HS-5 (cell line): ENCODE measurements at regions not wholly inside any gene's neighbourhood (a gene's known extent, or its start where the extent isn't known, plus 50 kb on each side); places are given as distances from the start of the nearest gene placed in this dataset.

Experiments used
- DNase-seq: peaks from one replicate; pipeline ENCODE4 v3.0.0-alpha.2; 2012; ENCODE audit warnings: low read depth

- DNase-seq, result no peak
Measured at GRCh38 chr4:129897111-129897510, 801.2 kb downstream of the C4orf33 start.

DNA sequence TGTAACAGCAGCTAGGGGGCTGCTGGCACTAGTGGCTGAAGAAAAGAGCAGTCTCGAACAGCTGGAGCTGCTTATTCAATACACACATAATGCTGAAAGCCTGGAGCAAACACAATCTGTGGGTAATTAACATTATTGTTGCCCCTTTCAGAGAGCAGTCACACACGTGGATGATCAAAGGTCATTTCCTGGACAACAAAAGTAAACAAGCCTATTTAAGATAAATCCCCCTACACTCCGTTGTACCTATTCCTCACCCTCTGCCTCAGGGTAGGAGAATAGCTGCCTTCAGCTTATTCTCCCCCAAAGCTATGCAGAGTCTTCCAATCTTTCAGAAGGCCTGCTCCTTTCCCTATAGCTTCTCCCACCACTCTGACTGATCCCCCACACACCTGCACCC lies 803.9 kb downstream of the C4orf33 start:
- DNase-seq, result no peak

DNA sequence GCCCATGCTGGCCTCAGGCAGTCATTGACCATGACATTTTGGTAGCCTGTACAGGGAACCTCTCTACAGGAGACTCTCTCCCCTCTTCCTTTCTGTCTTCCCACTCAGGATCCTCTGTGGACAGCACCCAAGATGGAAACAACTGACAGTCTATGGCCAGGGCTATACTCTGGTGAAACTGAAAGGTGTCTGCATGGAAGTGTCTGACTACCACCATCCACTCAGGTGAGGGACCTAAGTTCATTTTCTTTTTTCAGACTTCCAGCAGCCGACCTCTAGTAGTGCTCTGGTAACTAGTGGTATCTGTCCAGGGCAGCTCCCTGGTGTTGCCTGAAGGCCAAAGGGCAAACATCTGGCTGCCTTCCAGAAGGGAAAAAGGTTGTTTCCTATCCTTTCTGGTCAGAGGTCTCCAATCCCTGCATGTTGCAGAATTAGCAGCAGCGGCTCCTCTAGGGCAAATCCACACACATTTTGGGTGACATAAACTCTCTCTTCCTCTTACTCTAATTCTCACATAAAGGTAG lies 804.5 kb downstream of the C4orf33 start:
- no peak for DNase-seq

- DNase-seq, result no peak
Measured at GRCh38 chr4:129901205-129901604, 805.3 kb downstream of the C4orf33 start.

DNA sequence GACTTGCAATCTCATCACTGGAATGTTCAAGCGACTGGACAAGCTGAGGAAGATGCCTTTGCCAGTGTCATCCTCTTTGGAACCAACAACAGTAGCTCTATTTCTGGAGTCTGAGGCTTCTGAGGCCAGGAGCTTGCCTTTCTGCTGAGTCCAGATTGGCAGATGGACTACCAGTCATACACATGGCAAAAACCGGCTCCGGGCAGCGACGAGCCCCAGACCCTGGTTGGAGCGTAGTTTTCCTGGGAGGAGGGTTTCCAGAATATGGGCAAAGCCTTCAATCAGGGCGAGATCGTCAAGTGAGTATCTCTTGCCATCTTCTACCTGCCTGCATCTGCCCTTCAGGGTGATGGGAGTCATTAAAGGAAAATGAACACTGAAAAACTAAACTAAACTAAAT lies 807.9 kb downstream of the C4orf33 start:
- DNase-seq, result no peak

GRCh38 chr4:129905256-129905655 lies 809.3 kb downstream of the C4orf33 start:
- no peak for DNase-seq

DNA sequence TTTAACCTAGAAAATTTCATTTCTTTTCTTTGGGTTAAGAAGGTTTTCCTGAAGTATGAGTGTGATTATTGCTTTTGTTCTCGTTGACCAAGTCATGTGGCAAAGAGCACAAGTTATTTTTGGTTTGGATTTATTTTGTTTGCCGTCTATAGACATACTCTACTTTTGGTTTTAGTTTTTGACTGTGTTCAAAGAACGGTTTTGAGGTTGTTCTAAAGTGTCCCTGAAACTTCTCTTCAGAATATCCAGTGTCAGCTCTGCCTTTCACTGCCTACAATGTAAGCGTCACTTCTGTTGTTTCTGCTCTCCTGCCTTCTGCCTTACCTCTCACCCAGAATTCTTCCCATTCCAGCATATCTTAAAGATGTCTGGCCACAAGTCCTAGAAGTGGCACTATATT lies 812.2 kb downstream of the C4orf33 start:
- no peak for DNase-seq

GRCh38 chr4:129916991-129917390 lies 821.0 kb downstream of the C4orf33 start:
- DNase-seq, result no peak

DNA sequence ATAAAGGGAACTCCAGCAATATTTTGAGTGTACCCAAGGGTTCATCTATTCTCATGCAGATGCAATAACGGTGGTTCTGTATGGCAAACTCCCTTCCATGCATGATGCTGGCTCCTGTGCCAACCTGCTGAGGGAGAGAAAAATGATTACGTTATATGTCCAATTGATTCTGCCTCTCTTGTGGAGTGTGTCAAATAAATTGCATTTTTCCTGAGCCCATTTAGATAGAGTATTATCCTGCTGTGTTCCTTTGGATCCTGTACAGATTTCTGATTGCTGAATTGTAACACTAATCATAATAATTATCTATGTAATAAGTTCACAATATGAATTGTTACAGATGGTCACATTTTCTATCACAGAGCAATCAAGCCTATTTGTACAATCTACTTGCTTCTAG lies 821.7 kb downstream of the C4orf33 start:
- DNase-seq, result no peak

- DNase-seq, result no peak
Measured at GRCh38 chr4:129926936-129927335, 831.0 kb downstream of the C4orf33 start.

GRCh38 chr4:129929052-129929451 lies 833.1 kb downstream of the C4orf33 start:
- no peak for DNase-seq

GRCh38 chr4:129929984-129930383 lies 834.0 kb downstream of the C4orf33 start:
- no peak for DNase-seq

GRCh38 chr4:129950217-129950616 lies 854.3 kb downstream of the C4orf33 start:
- DNase-seq, result no peak

DNA sequence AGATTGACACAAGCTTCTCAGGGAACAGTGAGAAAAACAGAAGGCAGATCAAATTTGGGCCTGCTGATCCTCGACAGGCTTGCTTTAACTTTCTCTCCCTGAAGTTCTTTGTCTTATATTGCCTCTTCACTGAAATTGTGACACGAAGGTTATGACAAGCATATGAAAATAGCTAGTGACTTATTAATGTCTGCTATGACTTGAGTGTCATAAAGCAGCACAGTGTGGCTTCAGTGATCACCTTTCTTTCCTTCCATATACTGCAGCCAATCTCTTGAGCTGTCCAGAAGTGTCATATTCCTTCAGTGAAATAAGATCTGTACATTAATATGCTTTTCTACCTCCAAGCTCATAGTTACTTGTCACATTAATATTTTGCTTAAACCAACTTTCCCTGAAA lies 870.2 kb downstream of the C4orf33 start:
- no peak for DNase-seq

- no peak for DNase-seq
Measured at GRCh38 chr4:129968366-129968765, 872.4 kb downstream of the C4orf33 start.

DNA sequence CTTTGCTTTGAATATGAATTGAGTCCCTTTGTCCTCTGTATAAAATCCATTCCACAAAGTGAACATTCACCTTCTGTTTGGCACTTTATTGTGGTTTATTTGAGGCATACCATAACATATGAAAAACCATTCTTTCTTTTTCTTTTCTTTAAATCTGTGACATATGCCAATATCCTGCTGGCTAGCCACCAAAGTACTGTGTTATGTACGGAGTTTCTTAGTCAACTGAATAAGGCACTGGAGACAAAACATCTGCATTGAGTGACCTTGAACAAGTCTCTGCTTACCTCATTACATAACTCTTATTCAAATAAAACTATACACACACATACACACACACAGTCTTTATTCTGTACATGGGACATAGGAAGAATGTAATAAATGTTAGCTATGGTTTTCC lies 872.8 kb downstream of the C4orf33 start:
- no peak for DNase-seq

GRCh38 chr4:129970801-129971200 lies 874.8 kb downstream of the C4orf33 start:
- no peak for DNase-seq

- DNase-seq, result no peak
Measured at GRCh38 chr4:129971419-129971818, 875.5 kb downstream of the C4orf33 start.

DNA sequence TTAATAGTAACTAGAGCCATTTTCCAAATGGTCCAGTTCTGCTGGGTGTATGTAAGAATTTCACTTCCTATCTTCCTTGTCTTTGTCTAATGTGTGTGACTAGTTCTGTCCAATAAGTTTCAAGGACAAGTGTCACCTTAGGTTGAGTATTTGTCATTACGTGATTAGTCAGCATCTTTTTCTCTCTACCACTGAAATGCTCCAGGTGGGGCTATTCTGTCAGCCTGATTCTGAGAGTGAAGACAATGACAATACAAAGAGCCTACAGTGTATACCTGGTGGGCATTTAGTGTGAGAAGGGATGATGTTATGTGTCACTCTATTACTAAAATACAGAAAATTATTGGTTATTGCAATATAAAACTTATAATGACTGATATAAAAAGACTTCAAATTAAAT lies 876.3 kb downstream of the C4orf33 start:
- DNase-seq, result no peak

DNA sequence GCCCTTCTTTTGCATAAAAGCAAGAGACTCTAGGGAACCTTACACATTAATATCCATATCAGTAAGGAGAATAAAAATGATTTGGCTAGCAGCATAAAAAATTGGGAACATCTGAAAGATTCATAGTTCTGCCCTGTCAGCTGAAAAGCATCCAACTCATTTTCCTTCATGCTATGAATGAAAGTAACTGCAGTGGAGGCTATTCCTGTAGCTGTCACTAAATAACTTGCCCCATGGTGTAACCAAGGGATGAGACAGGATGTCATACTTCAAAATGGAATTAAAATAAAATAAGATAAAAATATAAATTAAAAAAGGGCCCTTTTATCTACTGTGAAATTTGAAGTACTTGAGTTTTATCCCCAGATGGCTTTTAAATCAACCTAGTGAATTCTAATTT lies 878.8 kb downstream of the C4orf33 start:
- no peak for DNase-seq

DNA sequence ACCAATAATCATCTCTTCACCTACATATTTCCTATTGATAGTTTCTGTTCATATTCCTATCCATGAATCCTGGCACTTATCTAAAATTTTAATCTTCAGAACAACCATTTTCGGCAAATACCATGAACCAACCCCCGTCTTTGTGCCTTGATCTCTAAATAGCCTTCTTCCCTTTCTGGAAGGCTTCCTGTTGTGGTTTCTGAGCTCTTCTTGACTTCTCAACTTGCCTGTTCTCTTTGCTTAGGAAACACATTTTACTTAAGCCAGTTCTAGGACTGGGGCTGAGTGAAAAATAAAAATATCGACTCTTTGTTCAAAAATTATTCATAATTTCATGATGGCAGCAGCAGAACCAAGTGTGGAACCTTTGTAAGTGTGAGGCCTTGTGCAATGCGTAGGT lies 882.4 kb downstream of the C4orf33 start:
- DNase-seq, result no peak

- no peak for DNase-seq
Measured at GRCh38 chr4:129988957-129989356, 893.0 kb downstream of the C4orf33 start.

DNA sequence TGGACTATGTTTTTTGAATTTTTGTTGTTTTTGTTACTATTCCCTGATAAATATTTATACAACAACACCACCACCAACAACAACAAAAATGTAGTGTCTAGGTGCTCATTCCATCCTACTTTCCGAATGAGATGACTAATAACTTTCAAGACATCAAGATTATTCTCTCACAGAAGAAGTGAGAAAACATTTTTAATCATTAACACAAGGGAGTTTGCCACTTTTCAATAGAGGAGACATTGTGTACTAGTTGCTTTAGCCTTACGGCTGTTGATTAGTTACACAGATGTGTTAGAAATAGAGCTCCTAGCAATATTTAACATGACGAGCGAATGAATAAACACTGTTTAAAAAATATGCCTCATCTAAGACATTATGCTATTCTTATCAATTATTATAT lies 898.8 kb downstream of the C4orf33 start:
- no peak for DNase-seq

GRCh38 chr4:129998436-129999150 lies 902.6 kb downstream of the C4orf33 start:
- DNase-seq, result no peak
